GM10266 (cell line): ENCODE measurements at regions not wholly inside any gene's neighbourhood (a gene's known extent, or its start where the extent isn't known, plus 50 kb on each side); places are given as distances from the start of the nearest gene placed in this dataset.

Experiments used
- DNase-seq: peaks from one replicate; pipeline ENCODE4 v3.0.0; 2012; ENCODE audit errors: extremely low spot score
- CTCF ChIP-seq: IDR thresholded peaks from 2 replicates; pipeline ENCODE4 v1.5.1; 2012; ENCODE audit warnings: mild to moderate bottlenecking, low read depth; ENCODE audit not compliant: control insufficient read depth, insufficient read depth; ENCODE audit errors: missing control alignments

- no peak for TF ChIP-seq CTCF
- no peak for DNase-seq
These were observed 1385.8 kb downstream of the PCDH9 start for GRCh38 chr13:65844266-65844841.

GRCh38 chr13:65843314-65843731 lies 1386.8 kb downstream of the PCDH9 start:
- TF ChIP-seq CTCF = no peak
- no peak for DNase-seq

- no peak for DNase-seq
- TF ChIP-seq CTCF = no peak
These were observed 1389.0 kb downstream of the PCDH9 start for GRCh38 chr13:65841156-65841555.

GRCh38 chr13:65836066-65836465 lies 1394.1 kb downstream of the PCDH9 start:
- no peak for DNase-seq
- TF ChIP-seq CTCF = no peak

GRCh38 chr13:65834897-65835296 lies 1395.2 kb downstream of the PCDH9 start:
- DNase-seq = no peak
- TF ChIP-seq CTCF = no peak

GRCh38 chr13:65830411-65831205 lies 1399.5 kb downstream of the PCDH9 start:
- DNase-seq = no peak
- TF ChIP-seq CTCF = no peak
